Fibroblast of the aortic adventitia (primary cell): ENCODE measurements at regions not wholly inside any gene's neighbourhood (a gene's known extent, or its start where the extent isn't known, plus 50 kb on each side); places are given as distances from the start of the nearest gene placed in this dataset.

ENCODE experiments used
- DNase-seq: peaks from one replicate; pipeline ENCODE4 v3.0.0-alpha.2; 2010; ENCODE audit warnings: low read depth
- H3K4me3 ChIP-seq: 2 replicates; pipeline ENCODE4 v1.5.1; 2011; ENCODE audit warnings: low read depth, mild to moderate bottlenecking, control low read depth, low read length, moderate library complexity
- CTCF ChIP-seq: IDR thresholded peaks from 2 replicates; pipeline ENCODE4 v1.5.1; 2011; ENCODE audit warnings: mild to moderate bottlenecking, low read length, control low read depth, inconsistent platforms; ENCODE audit not compliant: insufficient read depth

DNA sequence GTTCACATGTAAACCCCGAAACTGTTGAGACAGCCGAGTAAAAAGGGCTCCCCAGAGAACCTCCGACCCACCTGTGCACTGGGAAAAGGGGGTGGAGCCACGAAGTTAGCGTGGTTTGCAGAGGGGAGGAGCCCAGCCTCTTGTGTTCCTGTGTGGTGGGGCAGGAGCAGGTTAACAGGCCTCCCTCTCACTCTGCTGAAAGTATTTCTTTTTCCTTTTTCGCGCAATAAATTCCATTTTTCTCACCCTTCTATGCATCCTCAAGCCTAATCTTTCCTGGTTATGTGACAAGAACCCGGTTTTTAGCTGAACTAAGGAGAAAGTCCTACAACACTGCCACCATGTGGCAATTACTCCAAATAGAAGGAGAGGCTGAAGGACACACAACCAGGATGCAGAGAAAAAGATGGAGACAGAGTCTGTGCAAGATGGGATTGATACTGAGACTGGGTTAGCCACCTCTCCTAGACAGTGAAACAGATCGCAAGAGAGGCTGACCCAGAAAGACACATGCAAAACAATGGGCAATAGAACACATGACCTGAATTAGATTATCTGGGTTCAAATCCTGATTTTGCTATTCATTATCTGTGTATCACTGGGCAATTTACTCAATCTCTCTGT, 168.7 kb upstream of the PRSS16 start:
- peak; percentile 79 for DNase-seq
- peak overlapping the region; percentile 23 for H3K4me3 ChIP-seq
- TF ChIP-seq CTCF: peak; percentile 71

- no peak for DNase-seq
- H3K4me3 ChIP-seq: no peak overlapping the region
- TF ChIP-seq CTCF: no peak
Observed at GRCh38 chr6:27081188-27081587, 166.3 kb upstream of the PRSS16 start.

GRCh38 chr6:27081931-27082330, 165.6 kb upstream of the PRSS16 start:
- H3K4me3 ChIP-seq: no peak overlapping the region
- DNase-seq: no peak
- TF ChIP-seq CTCF: no peak

- no peak for DNase-seq
- TF ChIP-seq CTCF: no peak
- no peak overlapping the region for H3K4me3 ChIP-seq
Observed at GRCh38 chr6:27088068-27088467, 159.4 kb upstream of the PRSS16 start.

DNA sequence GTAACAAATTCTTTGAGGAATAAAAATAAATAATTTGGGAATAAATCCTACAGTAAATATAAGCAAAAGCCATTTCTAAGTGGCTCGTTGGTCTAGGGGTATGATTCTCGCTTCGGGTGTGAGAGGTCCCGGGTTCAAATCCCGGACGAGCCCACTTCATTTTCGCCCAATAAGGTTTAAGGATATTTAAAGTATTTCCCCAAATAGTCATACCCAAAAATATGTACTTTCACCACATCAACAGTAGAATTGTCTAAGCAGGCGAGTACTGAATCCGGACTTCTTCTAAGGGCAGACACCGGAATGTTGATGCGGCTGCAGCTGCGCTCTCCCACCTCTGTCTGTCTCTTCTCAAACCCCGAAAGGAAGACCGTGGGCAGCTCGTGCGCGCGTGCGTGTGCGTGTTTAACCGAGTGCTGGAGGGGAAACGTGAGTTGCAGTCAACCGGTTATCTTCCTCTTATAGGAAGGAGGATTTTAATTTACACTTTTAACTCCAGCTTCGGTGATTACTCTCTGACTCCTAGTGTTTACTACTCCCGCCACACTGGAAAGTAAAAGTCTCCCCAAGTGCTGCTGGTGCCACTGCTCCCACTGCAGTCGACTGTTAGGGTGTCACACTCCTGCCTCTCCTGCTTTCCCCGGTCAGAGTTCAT, 155.7 kb upstream of the PRSS16 start:
- TF ChIP-seq CTCF: no peak
- H3K4me3 ChIP-seq: peak overlapping the region; percentile 60
- DNase-seq: peak; percentile 93

DNA sequence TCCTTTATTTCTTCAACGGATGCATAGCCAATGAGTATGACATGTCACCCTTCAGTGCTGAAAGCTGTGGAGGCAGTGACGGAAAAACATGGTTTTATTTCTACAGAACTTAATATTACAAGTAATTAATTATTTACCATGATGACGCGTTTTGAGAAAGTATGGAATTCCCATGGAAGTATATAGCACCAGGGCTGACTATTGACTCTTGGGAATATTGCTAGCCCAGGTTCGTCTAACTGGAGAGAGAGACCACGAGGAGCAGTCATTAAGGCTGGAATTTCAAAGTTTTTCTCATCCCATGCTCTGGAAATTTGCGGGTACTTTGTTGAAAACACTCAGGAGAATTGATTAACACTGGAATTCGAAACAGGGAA, 155.2 kb upstream of the PRSS16 start:
- TF ChIP-seq CTCF: no peak
- H3K4me3 ChIP-seq: peak overlapping the region; percentile 60
- no peak for DNase-seq

DNA sequence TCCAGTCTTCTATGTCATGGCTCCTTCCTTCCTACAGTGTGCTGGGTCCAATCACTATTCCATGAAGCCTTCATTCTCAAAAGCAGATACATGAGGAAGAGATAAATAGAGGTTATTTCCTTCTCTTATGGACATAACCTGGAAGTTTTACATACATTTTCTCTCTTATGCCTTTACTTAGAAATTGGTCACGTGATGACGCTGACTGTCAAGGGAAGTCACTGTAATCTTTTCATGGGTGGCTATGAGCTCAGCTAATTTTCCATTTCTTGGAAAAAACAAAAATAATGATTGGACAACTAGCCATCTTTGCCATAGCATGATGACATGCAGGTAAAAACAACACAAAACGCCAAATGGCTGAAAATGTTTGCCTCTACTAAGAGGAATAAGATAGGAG, 151.6 kb upstream of the PRSS16 start:
- no peak for TF ChIP-seq CTCF
- no peak for DNase-seq

More for the DNA sequence above, 151.6 kb upstream of the PRSS16 start:
- no peak overlapping the region for H3K4me3 ChIP-seq
